Mononuclear cell (primary cell): ENCODE measurements at regions not wholly inside any gene's neighbourhood (a gene's known extent, or its start where the extent isn't known, plus 50 kb on each side); places are given as distances from the start of the nearest gene placed in this dataset.

Source experiments
- H3K27me3 ChIP-seq: 2 replicates; pipeline ENCODE4 v1.6.0; 2011; ENCODE audit warnings: low read length, control low read depth; ENCODE audit not compliant: insufficient read depth
- H3K4me1 ChIP-seq: 2 replicates; pipeline ENCODE4 v1.5.1; 2011; ENCODE audit warnings: mild to moderate bottlenecking, low read length, control low read depth; ENCODE audit not compliant: insufficient read depth
- H3K4me3 ChIP-seq: 2 replicates; pipeline ENCODE4 v1.5.1; 2011; ENCODE audit warnings: mild to moderate bottlenecking, low read length, moderate library complexity
- H3K9me3 ChIP-seq: 2 replicates; pipeline ENCODE4 v1.5.1; 2011; ENCODE audit warnings: low read depth, mild to moderate bottlenecking, control low read depth, low read length

DNA sequence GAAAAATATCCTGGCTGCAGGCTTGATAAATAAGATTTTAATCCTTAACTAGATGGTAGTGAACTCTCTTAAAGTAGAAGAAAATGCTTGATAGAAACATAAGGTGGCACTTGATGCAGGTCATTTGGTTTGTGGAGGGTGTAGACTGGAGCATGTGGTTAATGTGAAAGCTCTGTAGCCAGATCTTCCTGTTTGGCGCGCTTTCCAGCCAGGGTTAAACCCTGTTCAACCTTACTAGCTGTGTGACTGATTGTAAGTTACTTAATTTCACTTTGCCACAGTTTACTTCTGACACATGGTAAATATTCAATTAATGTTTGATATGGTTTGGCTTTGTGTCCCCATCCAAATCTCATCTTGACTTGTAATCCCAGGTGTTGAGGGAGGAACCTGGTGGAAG is 394.0 kb downstream of the REEP3 start:
- Histone ChIP-seq H3K9me3 (no peaks in the 10 kb centered on the region), H3K27me3 (peaks cover 3% of the 10 kb centered on the region), H3K4me3 (no peak overlapping the region), H3K4me1 (no peaks in the 10 kb centered on the region)

- Histone ChIP-seq H3K4me1 (no peaks in the 10 kb centered on the region), H3K9me3 (no peaks in the 10 kb centered on the region), H3K4me3 (no peak overlapping the region), H3K27me3 (peaks cover 3% of the 10 kb centered on the region)
Observed at GRCh38 chr10:63917363-63917762, 396.2 kb downstream of the REEP3 start.

DNA sequence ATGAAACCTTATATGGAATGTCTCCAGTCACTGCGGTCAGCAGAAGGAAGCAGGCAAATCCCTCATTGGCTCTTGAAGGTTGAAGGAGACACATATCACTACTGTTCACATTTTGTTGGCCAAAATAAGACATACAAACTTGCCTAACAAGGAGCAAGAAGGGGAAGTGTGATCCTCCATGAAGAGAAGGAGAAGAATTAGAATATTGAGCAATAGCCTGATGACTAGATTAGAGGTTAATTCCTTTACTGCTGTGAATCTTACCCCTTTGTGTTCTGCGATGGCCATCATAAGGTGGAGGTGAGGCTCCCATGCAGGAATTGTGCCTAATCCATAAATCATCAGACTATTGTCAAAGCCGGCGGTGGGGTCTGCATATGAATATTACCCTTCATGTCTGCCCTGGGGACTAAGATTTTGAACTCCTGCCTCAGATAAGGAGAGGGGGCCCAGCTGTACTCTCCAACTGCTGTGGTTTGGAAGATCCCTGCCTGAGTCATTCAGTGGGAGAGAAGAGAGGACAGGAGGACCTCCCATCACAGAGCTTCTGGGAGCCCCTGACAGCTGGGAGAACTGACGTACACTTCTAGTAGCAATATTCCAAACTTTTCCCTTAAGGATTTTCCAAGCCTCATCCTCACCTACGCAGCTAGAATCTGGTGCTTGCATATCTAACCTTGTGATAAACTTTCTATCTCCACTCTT is 398.5 kb downstream of the REEP3 start:
- H3K4me1 ChIP-seq = no peaks in the 10 kb centered on the region
- peaks cover 7% of the 10 kb centered on the region for H3K27me3 ChIP-seq
- no peak overlapping the region for H3K4me3 ChIP-seq
- no peaks in the 10 kb centered on the region for H3K9me3 ChIP-seq

DNA sequence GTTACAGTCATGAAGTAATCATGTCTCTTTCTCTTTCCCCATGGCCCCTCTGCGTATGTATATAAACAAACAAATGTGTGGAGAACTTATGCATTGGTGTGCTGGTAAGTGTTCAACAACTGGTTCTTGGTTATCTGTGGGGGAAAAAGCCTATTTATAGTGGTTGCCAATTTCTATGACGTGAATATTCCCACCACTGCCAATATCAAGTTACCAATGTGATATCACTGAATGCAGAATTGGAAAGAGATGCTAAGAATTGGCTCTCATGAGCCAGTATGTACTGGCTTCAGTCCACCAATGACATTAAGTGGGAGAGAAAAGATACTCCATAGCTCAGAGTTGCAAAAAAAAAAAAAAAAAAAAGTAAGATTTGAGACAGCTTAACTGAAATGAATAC is 399.7 kb downstream of the REEP3 start:
- Histone ChIP-seq H3K27me3 (peaks cover 7% of the 10 kb centered on the region), H3K4me1 (no peaks in the 10 kb centered on the region), H3K9me3 (no peaks in the 10 kb centered on the region), H3K4me3 (no peak overlapping the region)

DNA sequence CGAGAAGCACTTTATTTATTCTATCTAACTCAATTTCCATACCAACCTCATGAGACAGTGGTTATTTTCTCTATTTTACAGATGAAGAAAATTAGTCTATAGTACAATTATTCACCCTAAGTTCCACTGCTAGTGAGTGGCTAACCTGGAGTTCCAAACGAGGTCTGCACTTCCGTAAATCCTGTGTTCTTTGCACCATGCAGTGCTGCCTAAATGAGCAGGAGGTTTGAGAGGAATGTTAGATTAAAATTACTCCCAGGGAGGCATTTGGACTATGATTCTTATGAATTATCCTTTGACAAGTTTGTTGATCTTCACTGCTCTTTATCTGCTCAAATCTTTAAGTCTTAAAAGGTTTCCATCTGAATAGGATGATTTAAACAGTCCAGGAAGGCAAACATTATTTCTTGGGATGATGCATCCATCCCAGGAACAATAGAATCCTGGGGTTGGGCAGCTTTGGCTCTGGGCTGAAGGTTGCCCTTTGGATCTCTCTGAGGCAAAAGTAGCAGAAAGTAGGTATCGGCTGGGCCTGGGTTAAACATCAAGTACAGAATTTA is 400.8 kb downstream of the REEP3 start:
- peaks cover 7% of the 10 kb centered on the region for H3K27me3 ChIP-seq

DNA sequence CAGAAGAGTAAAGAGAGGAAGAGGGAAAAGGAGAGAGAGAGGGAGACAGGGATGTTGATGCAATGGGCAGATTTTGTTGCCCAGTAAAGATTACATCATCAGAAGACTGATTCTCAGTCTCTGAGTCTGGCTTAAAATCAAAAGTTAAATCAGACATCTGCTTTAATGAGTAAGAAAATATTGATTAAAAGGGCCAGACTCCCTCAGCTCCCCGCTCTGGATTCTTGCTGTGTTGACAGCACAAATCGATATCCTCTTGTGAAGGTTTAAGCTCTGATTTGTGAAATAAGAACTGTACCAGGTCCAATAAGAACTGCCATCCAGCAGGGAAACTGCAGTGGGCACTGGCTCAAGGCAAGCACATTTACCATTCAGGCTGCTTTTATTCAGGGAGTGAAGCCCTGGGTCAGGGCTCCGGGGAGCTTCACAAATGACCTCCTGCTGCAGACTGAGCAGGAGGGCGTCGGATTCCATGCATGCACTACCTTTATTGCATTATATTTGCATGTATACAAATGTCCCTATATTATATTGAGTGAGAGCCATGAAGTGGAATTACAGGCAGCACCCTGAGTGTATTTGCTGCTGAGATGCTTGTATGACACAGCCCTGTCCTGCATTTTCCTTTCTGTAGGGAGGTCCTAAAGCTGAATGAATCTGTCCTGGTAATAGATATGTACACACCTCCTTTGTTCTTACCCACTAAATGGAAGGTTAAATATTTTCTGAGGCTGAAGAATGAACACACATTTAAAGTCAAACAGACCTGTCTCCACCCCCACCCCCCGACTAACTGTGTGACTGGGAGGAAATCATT is 401.5 kb downstream of the REEP3 start:
- Histone ChIP-seq H3K4me3 (no peak overlapping the region), H3K27me3 (peaks cover 7% of the 10 kb centered on the region), H3K9me3 (no peaks in the 10 kb centered on the region), H3K4me1 (no peaks in the 10 kb centered on the region)

More for the DNA sequence above, 400.8 kb downstream of the REEP3 start:
- Histone ChIP-seq H3K4me3 (no peak overlapping the region), H3K9me3 (no peaks in the 10 kb centered on the region), H3K4me1 (no peaks in the 10 kb centered on the region)

- Histone ChIP-seq H3K9me3 (no peaks in the 10 kb centered on the region), H3K27me3 (no peaks in the 10 kb centered on the region), H3K4me1 (no peaks in the 10 kb centered on the region), H3K4me3 (no peak overlapping the region)
Observed at GRCh38 chr10:63929831-63930467, 408.7 kb downstream of the REEP3 start.

GRCh38 chr10:63930584-63930983 is 409.4 kb downstream of the REEP3 start:
- Histone ChIP-seq H3K9me3 (no peaks in the 10 kb centered on the region), H3K27me3 (no peaks in the 10 kb centered on the region), H3K4me3 (no peak overlapping the region), H3K4me1 (no peaks in the 10 kb centered on the region)

DNA sequence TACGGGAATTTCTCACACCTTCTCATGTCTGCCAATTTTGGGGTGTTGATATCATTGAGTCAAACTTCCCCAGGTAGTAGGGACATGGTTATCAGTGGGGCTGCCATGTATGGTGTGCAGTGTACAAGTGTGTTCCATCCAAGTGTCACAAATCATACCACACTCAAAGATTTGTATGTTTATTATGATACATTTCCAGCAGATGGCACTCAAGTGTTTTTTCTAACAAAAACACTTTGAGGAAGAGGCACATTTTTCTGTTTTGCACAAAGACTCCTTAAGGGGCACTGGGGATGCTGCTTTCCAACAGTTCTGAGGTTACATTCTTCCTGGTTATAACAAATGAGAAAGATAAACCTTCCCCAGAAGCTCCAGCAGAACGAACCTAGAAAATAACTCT is 414.5 kb downstream of the REEP3 start:
- Histone ChIP-seq H3K4me3 (no peak overlapping the region), H3K4me1 (no peaks in the 10 kb centered on the region), H3K27me3 (no peaks in the 10 kb centered on the region), H3K9me3 (no peaks in the 10 kb centered on the region)

GRCh38 chr10:63940277-63940922 is 419.2 kb downstream of the REEP3 start:
- H3K4me1 ChIP-seq = no peaks in the 10 kb centered on the region

GRCh38 chr10:63964406-63964805 is 443.2 kb downstream of the REEP3 start:
- H3K4me1 ChIP-seq = no peaks in the 10 kb centered on the region
- peaks cover 3% of the 10 kb centered on the region for H3K27me3 ChIP-seq
- no peaks in the 10 kb centered on the region for H3K9me3 ChIP-seq
- H3K4me3 ChIP-seq = no peak overlapping the region

More at GRCh38 chr10:63940277-63940922, 419.2 kb downstream of the REEP3 start:
- Histone ChIP-seq H3K9me3 (no peaks in the 10 kb centered on the region), H3K4me3 (no peak overlapping the region), H3K27me3 (no peaks in the 10 kb centered on the region)

DNA sequence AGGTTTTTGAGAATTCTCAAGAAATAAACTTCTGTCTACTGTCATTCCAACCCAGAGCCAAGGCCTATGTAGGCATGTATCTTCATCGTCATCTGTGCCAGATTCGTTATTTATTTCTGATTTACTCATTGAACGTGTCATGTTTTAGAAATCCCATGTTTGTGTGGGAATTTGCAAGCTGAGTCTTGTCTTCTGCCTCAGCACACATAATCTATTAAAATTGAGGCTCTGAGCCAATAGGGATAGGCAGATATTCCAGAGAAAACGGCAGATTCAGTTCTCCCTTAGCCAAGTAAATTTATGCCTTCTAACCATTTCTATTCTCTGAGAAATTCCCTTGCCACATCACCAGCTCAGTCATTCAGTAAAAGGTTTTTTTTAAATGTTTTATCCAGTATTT is 444.6 kb downstream of the REEP3 start:
- H3K9me3 ChIP-seq = no peaks in the 10 kb centered on the region
- H3K4me1 ChIP-seq = no peaks in the 10 kb centered on the region
- no peak overlapping the region for H3K4me3 ChIP-seq
- peaks cover 3% of the 10 kb centered on the region for H3K27me3 ChIP-seq

DNA sequence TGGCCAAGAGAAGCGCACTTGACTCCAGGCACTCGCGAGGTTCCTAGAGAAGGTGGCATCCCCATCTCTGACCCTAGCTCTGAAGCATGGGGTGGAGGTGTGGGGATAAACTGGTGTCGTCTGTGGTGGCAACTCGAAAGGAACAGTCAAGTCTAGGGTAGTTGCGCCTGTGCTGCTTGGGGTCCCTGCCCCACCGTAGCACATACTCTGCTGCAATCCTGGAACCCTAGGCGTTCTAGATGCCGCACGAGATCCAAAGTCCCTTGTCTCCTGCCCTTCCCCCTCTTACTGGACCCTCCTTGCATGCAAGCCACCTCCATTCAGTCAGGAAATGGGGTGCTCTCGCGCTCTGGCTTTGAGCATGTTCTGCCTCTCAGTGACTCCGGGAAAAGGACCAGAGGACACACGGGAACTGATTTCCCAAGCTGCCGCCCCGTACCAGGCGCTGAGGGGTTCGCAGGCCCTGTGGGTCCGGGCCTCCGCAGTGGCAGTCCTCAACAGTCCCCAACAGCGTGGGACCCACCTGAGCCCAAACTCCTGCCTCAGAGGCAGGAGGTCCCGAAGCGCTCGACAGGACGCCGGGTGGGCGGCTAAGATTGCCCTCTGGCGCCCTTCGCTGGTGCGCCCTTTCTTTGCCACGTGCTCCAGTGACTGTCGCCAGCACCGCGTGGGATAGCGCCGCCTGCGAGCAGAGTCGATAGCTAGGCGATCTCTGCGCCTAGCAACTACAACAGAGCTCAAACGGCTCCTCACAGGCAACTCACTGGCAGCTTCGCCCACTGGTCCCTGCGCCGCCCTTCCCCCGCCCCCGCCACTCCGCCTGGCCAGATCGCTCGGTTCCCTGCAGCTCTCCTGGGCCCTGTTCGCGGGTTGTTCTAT is 452.0 kb downstream of the REEP3 start:
- Histone ChIP-seq H3K27me3 (peaks cover under 1% of the 10 kb centered on the region), H3K9me3 (no peaks in the 10 kb centered on the region), H3K4me1 (no peaks in the 10 kb centered on the region), H3K4me3 (no peak overlapping the region)

DNA sequence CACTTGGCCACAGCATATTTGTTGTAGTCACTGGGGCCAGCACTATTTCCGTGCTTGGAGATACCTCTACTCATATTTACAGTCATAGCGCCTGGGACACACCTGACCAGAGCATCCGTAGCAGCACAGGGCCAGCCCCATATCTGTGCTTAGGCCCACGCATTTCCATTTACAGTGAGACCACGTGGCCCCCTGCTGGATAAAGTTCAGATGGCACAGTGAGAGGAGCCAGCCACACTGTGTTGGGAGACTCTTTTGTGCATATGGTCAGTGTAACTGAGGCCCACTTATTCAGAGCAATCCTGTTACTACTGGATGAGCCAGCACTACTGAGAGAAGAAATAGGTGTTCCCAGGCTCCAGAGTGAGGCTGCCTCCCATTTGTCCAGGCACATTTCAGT is 455.3 kb downstream of the REEP3 start:
- Histone ChIP-seq H3K27me3 (no peaks in the 10 kb centered on the region), H3K4me1 (no peaks in the 10 kb centered on the region), H3K4me3 (no peak overlapping the region), H3K9me3 (no peaks in the 10 kb centered on the region)
